Gastroesophageal sphincter (tissue), 3 donors: ENCODE measurements at regions not wholly inside any gene's neighbourhood (a gene's known extent, or its start where the extent isn't known, plus 50 kb on each side); places are given as distances from the start of the nearest gene placed in this dataset.

Experiments used
- CTCF ChIP-seq, 4 experiments: fragments of 200-600 bp in 2 of 4; fragments of 450-650 bp in 2 of 4; sonication (generic) in 1 of 4; IDR thresholded peaks; one replicate each; pipeline ENCODE4 v1.5.1; 2017 to 2019; ENCODE audit warnings: antibody characterized with exemption in 4 of 4, mild to moderate bottlenecking in 2 of 4, moderate library complexity in 2 of 4
- POLR2A ChIP-seq, 2 donors: fragments of 450-650 bp; IDR thresholded peaks; one replicate each; pipeline ENCODE4 v1.6.1; 2017; ENCODE audit warnings: antibody characterized with exemption in 2 of 2, mild to moderate bottlenecking in 2 of 2, moderate library complexity in 1 of 2
- POLR2AphosphoS5 ChIP-seq: sonication (generic); formaldehyde crosslinking; IDR thresholded peaks from one replicate; pipeline ENCODE4 v1.6.1; 2017; ENCODE audit warnings: antibody characterized with exemption

GRCh38 chr7:98470485-98471240 lies 69.8 kb upstream of the BAIAP2L1 start:
- TF ChIP-seq CTCF (IDR thresholded peaks at IDR 0.05) = no peak
- no peak for TF ChIP-seq POLR2A (IDR thresholded peaks at IDR 0.05)
- TF ChIP-seq POLR2AphosphoS5 = no peak
